Mesenchymal stem cell (in vitro differentiated cells and primary cell): ENCODE measurements at regions not wholly inside any gene's neighbourhood (a gene's known extent, or its start where the extent isn't known, plus 50 kb on each side); places are given as distances from the start of the nearest gene placed in this dataset.
A peak's percentile ranks its signal among the peaks of the same experiment; 100 is the strongest.
"Not testable (repeated sequence)": the region's sequence is repeated elsewhere in the genome, so short reads cannot be mapped to it uniquely, and the experiment has no call there.

Experiments used
- DNase-seq: peaks from one replicate; pipeline ENCODE4 v3.0.0-alpha.2; 2013
- H2AFZ ChIP-seq: one replicate; pipeline ENCODE4 v1.6.1; 2013; ENCODE audit warnings: low read depth, mild to moderate bottlenecking, control low read depth, inconsistent platforms, low read length, moderate library complexity
- H2AK5ac ChIP-seq: 2 replicates; pipeline ENCODE4 v1.6.1; 2013; ENCODE audit warnings: low read length, moderate library complexity, mild to moderate bottlenecking, inconsistent platforms; ENCODE audit not compliant: severe bottlenecking
- H2BK120ac ChIP-seq: one replicate; pipeline ENCODE4 v1.6.1; 2013; ENCODE audit warnings: low read depth, mild to moderate bottlenecking, inconsistent platforms, low read length, moderate library complexity
- H2BK12ac ChIP-seq, 2 experiments: one replicate each; pipeline ENCODE4 v1.6.1; 2013; ENCODE audit warnings: inconsistent platforms in 2 of 2, low read length in 2 of 2, mild to moderate bottlenecking in 2 of 2, moderate library complexity in 2 of 2, control low read depth in 1 of 2
- H2BK15ac ChIP-seq: one replicate; pipeline ENCODE4 v1.6.1; 2013; ENCODE audit warnings: mild to moderate bottlenecking, low read depth, inconsistent platforms; ENCODE audit not compliant: poor library complexity, severe bottlenecking
- H2BK5ac ChIP-seq: 2 replicates; pipeline ENCODE4 v1.6.1; 2013; ENCODE audit warnings: low read depth, mild to moderate bottlenecking, low read length, control low read depth, inconsistent platforms; ENCODE audit not compliant: poor library complexity, severe bottlenecking
- H3K14ac ChIP-seq, 2 experiments: one replicate each; pipeline ENCODE4 v1.6.1; 2013; ENCODE audit warnings: inconsistent platforms in 2 of 2, low read length in 2 of 2, control low read depth in 1 of 2, mild to moderate bottlenecking in 1 of 2, moderate library complexity in 1 of 2
- H3K18ac ChIP-seq, 2 experiments: one replicate each; pipeline ENCODE4 v1.6.1; 2013; ENCODE audit warnings: inconsistent platforms in 2 of 2, low read length in 2 of 2, control low read depth in 1 of 2, low read depth in 1 of 2, mild to moderate bottlenecking in 1 of 2
- H3K23ac ChIP-seq, 2 experiments: one replicate each; pipeline ENCODE4 v1.6.1; 2013; ENCODE audit warnings: inconsistent platforms in 2 of 2, low read length in 2 of 2, mild to moderate bottlenecking in 2 of 2, moderate library complexity in 2 of 2, control low read depth in 1 of 2
- H3K27ac ChIP-seq: 2 replicates; pipeline ENCODE4 v1.5.1; 2013; ENCODE audit warnings: mild to moderate bottlenecking, moderate library complexity, low read length, control low read depth, inconsistent platforms; ENCODE audit not compliant: poor library complexity, severe bottlenecking
- H3K27me3 ChIP-seq, 2 experiments: 2 replicates each; pipeline versions ENCODE4 v1.6.1 to v1.7.0; 2013; ENCODE audit warnings: low read length in 2 of 2, mild to moderate bottlenecking in 2 of 2, moderate library complexity in 2 of 2, control low read depth in 1 of 2, inconsistent platforms in 1 of 2; ENCODE audit not compliant: control insufficient read depth in 1 of 2, insufficient read depth in 1 of 2
- H3K36me3 ChIP-seq, 2 experiments: 2 replicates each; pipeline versions ENCODE4 v1.6.1 to v1.7.0; 2013; ENCODE audit warnings: low read length in 2 of 2, control low read depth in 1 of 2, inconsistent platforms in 1 of 2, low read depth in 1 of 2, mild to moderate bottlenecking in 1 of 2; ENCODE audit not compliant: insufficient read depth in 2 of 2, control insufficient read depth in 1 of 2
- H3K4ac ChIP-seq, 2 experiments: one replicate each; pipeline ENCODE4 v1.6.1; 2013; ENCODE audit warnings: inconsistent platforms in 2 of 2, low read length in 2 of 2, mild to moderate bottlenecking in 2 of 2, moderate library complexity in 2 of 2, control low read depth in 1 of 2, low read depth in 1 of 2
- H3K4me1 ChIP-seq: 2 replicates; pipeline ENCODE4 v1.6.1; 2013; ENCODE audit warnings: low read depth, low read length, control low read depth; ENCODE audit not compliant: control insufficient read depth, insufficient read depth
- H3K4me2 ChIP-seq: 2 replicates; pipeline ENCODE4 v1.6.1; 2013; ENCODE audit warnings: low read length, mild to moderate bottlenecking, inconsistent platforms; ENCODE audit not compliant: poor library complexity, severe bottlenecking
- H3K4me3 ChIP-seq, 2 experiments: 2 replicates each; pipeline versions ENCODE4 v1.5.1 to v1.7.0; 2013; ENCODE audit warnings: low read length in 2 of 2, mild to moderate bottlenecking in 2 of 2, control low read depth in 1 of 2, low read depth in 1 of 2; ENCODE audit not compliant: insufficient read depth in 1 of 2
- H3K79me1 ChIP-seq: replicated peaks from 2 replicates; pipeline ENCODE4 v1.6.1; 2013; ENCODE audit warnings: mild to moderate bottlenecking, control low read depth, low read length, inconsistent platforms; ENCODE audit not compliant: poor library complexity, severe bottlenecking
- H3K9ac ChIP-seq: 2 replicates; pipeline ENCODE4 v1.7.0; 2013; ENCODE audit warnings: mild to moderate bottlenecking, low read length, moderate library complexity
- H3K9me3 ChIP-seq: 2 replicates; pipeline ENCODE4 v1.7.0; 2013; ENCODE audit warnings: mild to moderate bottlenecking, low read length; ENCODE audit not compliant: control insufficient read depth
- H4K8ac ChIP-seq: one replicate; pipeline ENCODE4 v1.6.1; 2013; ENCODE audit warnings: inconsistent platforms, mild to moderate bottlenecking, low read length, moderate library complexity
- H4K91ac ChIP-seq: one replicate; pipeline ENCODE4 v1.6.1; 2013; ENCODE audit warnings: mild to moderate bottlenecking, low read length, inconsistent platforms
- WGBS: methylation state at CpG from one replicate; pipeline ENCODE4 v1.1.7; 2013; ENCODE audit warnings: mixed read lengths; 5-methylcytosine and 5-hydroxymethylcytosine counted together

- H3K36me3 ChIP-seq, result not testable (repeated sequence)
These were observed 385.2 kb downstream of the ZNF716 start for GRCh38 chr7:57835161-57835560.

GRCh38 chr7:57839152-57839551 is 389.2 kb downstream of the ZNF716 start:
- not testable (repeated sequence) for H3K23ac ChIP-seq, H2AFZ ChIP-seq, H4K8ac ChIP-seq, H3K27ac ChIP-seq, H2BK15ac ChIP-seq, H3K9ac ChIP-seq, H4K91ac ChIP-seq, H3K79me1 ChIP-seq, H3K4me2 ChIP-seq, H2BK12ac ChIP-seq, H3K36me3 ChIP-seq, H3K14ac ChIP-seq, H2AK5ac ChIP-seq, H3K4me1 ChIP-seq, H2BK5ac ChIP-seq, H3K9me3 ChIP-seq, H3K27me3 ChIP-seq, H3K4me3 ChIP-seq, H3K4ac ChIP-seq, H2BK120ac ChIP-seq, H3K18ac ChIP-seq, DNase-seq
- WGBS, result 69% methylated on average over 3 of the region's 4 CpGs

More at GRCh38 chr7:57835161-57835560, 385.2 kb downstream of the ZNF716 start:
- H2BK15ac ChIP-seq, H3K27me3 ChIP-seq, H4K91ac ChIP-seq, H2AFZ ChIP-seq, H2BK120ac ChIP-seq, H3K79me1 ChIP-seq, DNase-seq, H3K9me3 ChIP-seq, H3K4ac ChIP-seq, H2BK5ac ChIP-seq, H3K9ac ChIP-seq, H3K23ac ChIP-seq, H2BK12ac ChIP-seq, H3K4me3 ChIP-seq, H2AK5ac ChIP-seq, H4K8ac ChIP-seq, H3K4me2 ChIP-seq, H3K4me1 ChIP-seq, H3K18ac ChIP-seq, H3K27ac ChIP-seq, H3K14ac ChIP-seq: not testable (repeated sequence)
- WGBS, result no CpG with 5 or more reads among the region's 15 CpGs

GRCh38 chr7:57867884-57868701 is 418.1 kb downstream of the ZNF716 start:
- Histone ChIP-seq H2BK5ac (no peak overlapping the region), H2AK5ac (no peak overlapping the region), H2BK12ac (no peak overlapping the region), H4K91ac (no peak overlapping the region), H3K4me3 (peak overlapping the region in 1 of 2 experiments; percentile 51), H3K4me2 (no peak overlapping the region), H3K14ac (no peak overlapping the region), H3K9ac (no peak overlapping the region), H2BK15ac (no peak overlapping the region), H3K27ac (no peak overlapping the region), H3K9me3 (no peaks in the 10 kb centered on the region), H3K23ac (no peak overlapping the region), H3K36me3 (no peaks in the 10 kb centered on the region), H3K4ac (no peak overlapping the region), H2BK120ac (no peak overlapping the region), H3K4me1 (no peaks in the 10 kb centered on the region), H2AFZ (no peak overlapping the region), H4K8ac (no peak overlapping the region), H3K79me1 (no peaks in the 10 kb centered on the region), H3K27me3 (peaks cover 0 to 4% of the 10 kb centered on the region in 2 experiments), H3K18ac (no peak overlapping the region)
- no peak for DNase-seq
- WGBS, result 95% methylated on average over 82 of the region's 84 CpGs

- no peak overlapping the region for H3K4ac ChIP-seq
- no peak overlapping the region for H2AFZ ChIP-seq
- H2BK5ac ChIP-seq, result no peak overlapping the region
- no peak overlapping the region for H2BK12ac ChIP-seq
- H4K8ac ChIP-seq, result no peak overlapping the region
- H3K27ac ChIP-seq, result no peak overlapping the region
- no peaks in the 10 kb centered on the region for H3K36me3 ChIP-seq
- H3K14ac ChIP-seq, result no peak overlapping the region
- 98% methylated on average over 66 of the region's 66 CpGs for WGBS
- H2AK5ac ChIP-seq, result no peak overlapping the region
- H3K27me3 ChIP-seq, result peaks cover 0 to 4% of the 10 kb centered on the region in 2 experiments
- H3K79me1 ChIP-seq, result no peaks in the 10 kb centered on the region
- H3K9me3 ChIP-seq, result no peaks in the 10 kb centered on the region
- no peak overlapping the region for H2BK120ac ChIP-seq
- no peak overlapping the region for H3K4me2 ChIP-seq
- DNase-seq, result no peak
- no peaks in the 10 kb centered on the region for H3K4me1 ChIP-seq
- no peak overlapping the region for H3K23ac ChIP-seq
- no peak overlapping the region for H2BK15ac ChIP-seq
- no peak overlapping the region for H3K9ac ChIP-seq
- no peak overlapping the region for H4K91ac ChIP-seq
- H3K18ac ChIP-seq, result no peak overlapping the region
- no peak overlapping the region for H3K4me3 ChIP-seq
These were observed 418.9 kb downstream of the ZNF716 start for GRCh38 chr7:57868771-57869483.
